GM23248 (cell line): ENCODE measurements at regions not wholly inside any gene's neighbourhood (a gene's known extent, or its start where the extent isn't known, plus 50 kb on each side); places are given as distances from the start of the nearest gene placed in this dataset.

ENCODE experiments used
- DNase-seq: peaks from one replicate; pipeline ENCODE4 v3.0.0-alpha.2; 2015
- H2AFZ ChIP-seq: fragments of 200-600 bp; sonication (generic); 2 replicates; pipeline ENCODE4 v1.6.1; 2016; ENCODE audit warnings: antibody characterized with exemption
- H3F3A ChIP-seq: fragments of 200-600 bp; sonication (generic); 2 replicates; pipeline ENCODE4 v1.6.1; 2016; ENCODE audit warnings: mild to moderate bottlenecking, antibody characterized with exemption, mixed run types; ENCODE audit not compliant: insufficient read depth
- H3K27ac ChIP-seq: fragments of 200-600 bp; sonication (generic); 2 replicates; pipeline ENCODE4 v1.5.1; 2016; ENCODE audit warnings: mild to moderate bottlenecking
- H3K27me3 ChIP-seq: fragments of 200-600 bp; sonication (generic); replicated peaks from 2 replicates; pipeline ENCODE4 v1.6.1; 2016; ENCODE audit warnings: mild to moderate bottlenecking; ENCODE audit not compliant: insufficient read depth
- H3K36me3 ChIP-seq: fragments of 200-600 bp; sonication (generic); 2 replicates; pipeline ENCODE4 v1.6.1; 2016; ENCODE audit warnings: low read depth, mild to moderate bottlenecking
- H3K4me1 ChIP-seq: fragments of 200-600 bp; sonication (generic); 2 replicates; pipeline ENCODE4 v1.6.1; 2016; ENCODE audit warnings: mild to moderate bottlenecking; ENCODE audit not compliant: insufficient read depth
- H3K4me2 ChIP-seq: fragments of 200-600 bp; sonication (generic); one replicate; pipeline ENCODE4 v1.6.1; 2016; ENCODE audit warnings: mild to moderate bottlenecking; ENCODE audit not compliant: unreplicated experiment
- H3K4me3 ChIP-seq: fragments of 200-600 bp; sonication (generic); 2 replicates; pipeline ENCODE4 v1.5.1; 2016; ENCODE audit warnings: mild to moderate bottlenecking
- H3K79me2 ChIP-seq: fragments of 200-600 bp; sonication (generic); 2 replicates; pipeline ENCODE4 v1.6.1; 2016; ENCODE audit warnings: mild to moderate bottlenecking; ENCODE audit not compliant: insufficient read depth
- H3K9ac ChIP-seq: fragments of 200-600 bp; sonication (generic); 2 replicates; pipeline ENCODE4 v1.6.1; 2016; ENCODE audit warnings: mild to moderate bottlenecking
- H3K9me2 ChIP-seq: fragments of 200-600 bp; sonication (generic); 2 replicates; pipeline ENCODE4 v1.6.1; 2016; ENCODE audit warnings: mixed run types, mild to moderate bottlenecking, moderate library complexity; ENCODE audit not compliant: insufficient read depth
- H3K9me3 ChIP-seq: fragments of 200-600 bp; sonication (generic); one replicate; pipeline ENCODE4 v1.6.1; 2017; ENCODE audit warnings: low read depth
- H4K20me1 ChIP-seq: fragments of 200-600 bp; sonication (generic); 2 replicates; pipeline ENCODE4 v1.6.0; 2016; ENCODE audit not compliant: insufficient read depth
- EZH2 ChIP-seq: fragments of 200-600 bp; sonication (generic); IDR thresholded peaks from 2 replicates; pipeline ENCODE4 v1.6.1; 2018; ENCODE audit warnings: antibody characterized with exemption, mild to moderate bottlenecking; ENCODE audit not compliant: insufficient read depth, poor library complexity, severe bottlenecking
- EZH2phosphoT487 ChIP-seq: fragments of 200-600 bp; sonication (generic); IDR thresholded peaks from 2 replicates; pipeline ENCODE4 v1.6.1; 2018; ENCODE audit warnings: antibody characterized with exemption, moderate library complexity, mild to moderate bottlenecking, low read depth; ENCODE audit not compliant: insufficient read depth
- WGBS, 2 experiments: methylation state at CpG; one replicate each; pipeline ENCODE4 v1.1.6; 2015 to 2017; ENCODE audit warnings: low lambda C conversion rate in 2 of 2, low coverage in 1 of 2; ENCODE audit errors: missing lambda C conversion rate in 2 of 2; 5-methylcytosine and 5-hydroxymethylcytosine counted together
- in situ Hi-C: fragments of 300-500 bp; cut with MboI; formaldehyde crosslinking; loops from 2 replicates; pipeline ENCODE4 v1.15.0; 2020

GRCh38 chr17:36786867-36787266, 150.4 kb upstream of the LHX1 start:
- Histone ChIP-seq H3K9me3 (no peaks in the 10 kb centered on the region), H3K4me1 (no peaks in the 10 kb centered on the region), H3K4me3 (no peak overlapping the region), H3K9me2 (no peaks in the 10 kb centered on the region), H2AFZ (no peak overlapping the region), H3K4me2 (no peak overlapping the region), H3K36me3 (no peaks in the 10 kb centered on the region), H3K27ac (no peak overlapping the region), H3F3A (no peaks in the 10 kb centered on the region), H3K9ac (no peak overlapping the region), H3K27me3 (peaks cover 19% of the 10 kb centered on the region; the same call in 1 of the 2 replicates), H3K79me2 (no peaks in the 10 kb centered on the region), H4K20me1 (no peaks in the 10 kb centered on the region)
- no peak for DNase-seq
- TF ChIP-seq EZH2phosphoT487 = no peak
- TF ChIP-seq EZH2 = no peak
- in situ Hi-C loops = no loop called here
- 40 to 88% methylated on average over 1 to 2 of the region's 2 CpGs for WGBS, 2 experiments

- H2AFZ ChIP-seq = no peak overlapping the region
- in situ Hi-C loops = no loop called here
These were observed 145.9 kb upstream of the LHX1 start for GRCh38 chr17:36791150-36791941.

GRCh38 chr17:36791942-36792475, 145.3 kb upstream of the LHX1 start:
- Histone ChIP-seq H2AFZ (no peak overlapping the region), H3K4me2 (no peak overlapping the region), H3K9me2 (no peaks in the 10 kb centered on the region), H3K4me1 (no peaks in the 10 kb centered on the region), H3F3A (no peaks in the 10 kb centered on the region), H3K9ac (no peak overlapping the region), H3K27ac (no peak overlapping the region), H3K36me3 (no peaks in the 10 kb centered on the region), H3K9me3 (no peaks in the 10 kb centered on the region), H4K20me1 (no peaks in the 10 kb centered on the region), H3K79me2 (no peaks in the 10 kb centered on the region), H3K4me3 (no peak overlapping the region), H3K27me3 (peaks cover 39% of the 10 kb centered on the region; the same call in 1 of the 2 replicates)
- no peak for DNase-seq
- TF ChIP-seq EZH2 (no peak), EZH2phosphoT487 (no peak)
- 4 to 6% methylated on average over 13 of the region's 13 CpGs for WGBS, 2 experiments
- in situ Hi-C loops = no loop called here

More at GRCh38 chr17:36791150-36791941, 145.9 kb upstream of the LHX1 start:
- Histone ChIP-seq H3K9ac (no peak overlapping the region), H3K9me3 (no peaks in the 10 kb centered on the region), H3F3A (no peaks in the 10 kb centered on the region), H3K36me3 (no peaks in the 10 kb centered on the region), H3K4me2 (no peak overlapping the region), H3K4me1 (no peaks in the 10 kb centered on the region), H3K4me3 (no peak overlapping the region), H3K9me2 (no peaks in the 10 kb centered on the region), H3K79me2 (no peaks in the 10 kb centered on the region), H3K27me3 (peaks cover 39% of the 10 kb centered on the region; the same call in 1 of the 2 replicates), H3K27ac (no peak overlapping the region), H4K20me1 (no peaks in the 10 kb centered on the region)
- DNase-seq = no peak
- 10 to 13% methylated on average over 6 to 7 of the region's 7 CpGs for WGBS, 2 experiments
- no peak for TF ChIP-seq EZH2
- no peak for TF ChIP-seq EZH2phosphoT487

- 40 to 59% methylated on average over 5 of the region's 5 CpGs for WGBS, 2 experiments
- no peaks in the 10 kb centered on the region for H3K36me3 ChIP-seq
- no peaks in the 10 kb centered on the region for H3F3A ChIP-seq
- no peaks in the 10 kb centered on the region for H3K9me3 ChIP-seq
- no peaks in the 10 kb centered on the region for H4K20me1 ChIP-seq
- no peak overlapping the region for H3K4me3 ChIP-seq
- in situ Hi-C loops = no loop called here
- no peak overlapping the region for H2AFZ ChIP-seq
- no peak overlapping the region for H3K27ac ChIP-seq
- TF ChIP-seq EZH2phosphoT487 (no peak), EZH2 (no peak)
- no peaks in the 10 kb centered on the region for H3K79me2 ChIP-seq
- H3K9me2 ChIP-seq = no peaks in the 10 kb centered on the region
- no peak for DNase-seq
- H3K9ac ChIP-seq = no peak overlapping the region
- peaks cover 39% of the 10 kb centered on the region; the same call in 1 of the 2 replicates for H3K27me3 ChIP-seq
- no peak overlapping the region for H3K4me2 ChIP-seq
- H3K4me1 ChIP-seq = no peaks in the 10 kb centered on the region
These were observed 144.4 kb upstream of the LHX1 start for GRCh38 chr17:36792849-36793248.

- no peak overlapping the region for H3K27ac ChIP-seq
- H3K9ac ChIP-seq = no peak overlapping the region
- no peak for TF ChIP-seq EZH2phosphoT487
- no peak for TF ChIP-seq EZH2
- no peaks in the 10 kb centered on the region for H4K20me1 ChIP-seq
- in situ Hi-C loops = no loop called here
- H3K79me2 ChIP-seq = no peaks in the 10 kb centered on the region
- no peaks in the 10 kb centered on the region for H3K9me3 ChIP-seq
- no peak for DNase-seq
- no peaks in the 10 kb centered on the region for H3K36me3 ChIP-seq
- no peak overlapping the region for H2AFZ ChIP-seq
- no peaks in the 10 kb centered on the region for H3F3A ChIP-seq
- no peaks in the 10 kb centered on the region for H3K9me2 ChIP-seq
- no peaks in the 10 kb centered on the region for H3K4me1 ChIP-seq
- H3K4me2 ChIP-seq = no peak overlapping the region
- 53 to 55% methylated on average over 2 of the region's 2 CpGs for WGBS, 2 experiments
- no peak overlapping the region for H3K4me3 ChIP-seq
- peaks cover 39% of the 10 kb centered on the region; the same call in 1 of the 2 replicates for H3K27me3 ChIP-seq
These were observed 143.3 kb upstream of the LHX1 start for GRCh38 chr17:36793976-36794375.
